GM18511 (cell line): ENCODE measurements at regions not wholly inside any gene's neighbourhood (a gene's known extent, or its start where the extent isn't known, plus 50 kb on each side); places are given as distances from the start of the nearest gene placed in this dataset.

Experiments used
- ATAC-seq: cut with Tn5 transposase; IDR thresholded peaks from one replicate; pipeline ENCODE4 v1.9.1; 2021; ENCODE audit warnings: mild to moderate bottlenecking, moderate library complexity; ENCODE audit not compliant: unreplicated experiment

GRCh38 chr9:107948601-107949000 lies 459.0 kb upstream of the KLF4 start:
- ATAC-seq = no peak

GRCh38 chr9:107948086-107948485 lies 458.5 kb upstream of the KLF4 start:
- ATAC-seq = no peak

GRCh38 chr9:107946364-107947141 lies 457.0 kb upstream of the KLF4 start:
- ATAC-seq = no peak

- no peak for ATAC-seq
Measured at GRCh38 chr9:107945961-107946360, 456.4 kb upstream of the KLF4 start.

GRCh38 chr9:107945493-107945892 lies 455.9 kb upstream of the KLF4 start:
- no peak for ATAC-seq

GRCh38 chr9:107944387-107944786 lies 454.8 kb upstream of the KLF4 start:
- ATAC-seq = no peak

- no peak for ATAC-seq
Measured at GRCh38 chr9:107943901-107944300, 454.3 kb upstream of the KLF4 start.

- ATAC-seq = no peak
Measured at GRCh38 chr9:107942856-107943255, 453.3 kb upstream of the KLF4 start.

GRCh38 chr9:107942291-107942690 lies 452.7 kb upstream of the KLF4 start:
- ATAC-seq = no peak

- ATAC-seq = no peak
Measured at GRCh38 chr9:107940616-107941595, 451.3 kb upstream of the KLF4 start.

- ATAC-seq = no peak
Measured at GRCh38 chr9:107938801-107939386, 449.3 kb upstream of the KLF4 start.

- no peak for ATAC-seq
Measured at GRCh38 chr9:107935931-107936330, 446.4 kb upstream of the KLF4 start.

- ATAC-seq = no peak
Measured at GRCh38 chr9:107933516-107933915, 443.9 kb upstream of the KLF4 start.

- ATAC-seq = no peak
Measured at GRCh38 chr9:107933097-107933496, 443.5 kb upstream of the KLF4 start.

- ATAC-seq = no peak
Measured at GRCh38 chr9:107932601-107933000, 443.0 kb upstream of the KLF4 start.

- ATAC-seq = no peak
Measured at GRCh38 chr9:107932046-107932445, 442.5 kb upstream of the KLF4 start.

- no peak for ATAC-seq
Measured at GRCh38 chr9:107931071-107931715, 441.6 kb upstream of the KLF4 start.

- ATAC-seq = no peak
Measured at GRCh38 chr9:107929443-107929842, 439.9 kb upstream of the KLF4 start.

GRCh38 chr9:107928701-107929371 lies 439.3 kb upstream of the KLF4 start:
- no peak for ATAC-seq

GRCh38 chr9:107927276-107927675 lies 437.7 kb upstream of the KLF4 start:
- ATAC-seq = no peak
